ENCODE measurements at regions not wholly inside any gene's neighbourhood (a gene's known extent, or its start where the extent isn't known, plus 50 kb on each side); places are given as distances from the start of the nearest gene placed in this dataset.
"Not testable (repeated sequence)": the region's sequence is repeated elsewhere in the genome, so short reads cannot be mapped to it uniquely, and the experiment has no call there.

- no peak for DNase-seq (ENCODE audit: low spot score)
Measured at GRCh38 chr3:27556887-27557286, 72.7 kb upstream of the SLC4A7 start.

- DNase-seq (ENCODE audit: low spot score) = no peak
Measured at GRCh38 chr3:27554706-27555105, 70.5 kb upstream of the SLC4A7 start.

- no peak for DNase-seq (ENCODE audit: low spot score)
Measured at GRCh38 chr3:27553886-27554540, 69.8 kb upstream of the SLC4A7 start.

- not testable (repeated sequence) for DNase-seq (ENCODE audit: low spot score)
Measured at GRCh38 chr3:27552708-27553107, 68.5 kb upstream of the SLC4A7 start.

GRCh38 chr3:27551413-27551812, 67.2 kb upstream of the SLC4A7 start:
- not testable (repeated sequence) for DNase-seq (ENCODE audit: low spot score)

GRCh38 chr3:27545061-27545460, 60.9 kb upstream of the SLC4A7 start:
- DNase-seq (ENCODE audit: low spot score) = no peak

- no peak for DNase-seq (ENCODE audit: low spot score)
Measured at GRCh38 chr3:27544372-27544865, 60.2 kb upstream of the SLC4A7 start.

- DNase-seq (ENCODE audit: low spot score) = no peak
Measured at GRCh38 chr3:27542476-27542875, 58.3 kb upstream of the SLC4A7 start.

- DNase-seq (ENCODE audit: low spot score) = no peak
Measured at GRCh38 chr3:27540231-27540630, 56.0 kb upstream of the SLC4A7 start.

- DNase-seq (ENCODE audit: low spot score) = no peak
Measured at GRCh38 chr3:27536491-27536890, 52.3 kb upstream of the SLC4A7 start.

- no peak for DNase-seq (ENCODE audit: low spot score)
Measured at GRCh38 chr3:27535809-27536392, 51.7 kb upstream of the SLC4A7 start.

- DNase-seq (ENCODE audit: low spot score) = no peak
Measured at GRCh38 chr3:27533718-27534573, 49.8 kb upstream of the SLC4A7 start.

Data from ecto neural progenitor cell (in vitro differentiated cells).